HepG2 (cell line): ENCODE measurements at regions not wholly inside any gene's neighbourhood (a gene's known extent, or its start where the extent isn't known, plus 50 kb on each side); places are given as distances from the start of the nearest gene placed in this dataset.

Source experiments
- ATAC-seq: fragments of 200-7000 bp; cut with Tn5 transposase; 3 replicates; pipeline ENCODE4 v1.9.1; 2020; ENCODE audit warnings: mild to moderate bottlenecking, moderate library complexity
- BruUV-seq: library from RNA; stranded (reverse); fragments of 400-500 nt; replicated peaks from 2 replicates; lab custom pipeline; 2021; lab: Mats Ljungman, UMichigan
- CTCF ChIA-PET: fragments of 300-600 bp; formaldehyde crosslinking; extraction: SDS; loops from one replicate; lab custom pipeline; 2021; ENCODE audit warnings: low total read pairs, inconsistent platforms, low intra/inter-chr PET ratio; lab: Yijun Ruan, JAX
- POLR2A ChIA-PET: fragments of 350-600 bp; sonication (Branson Sonifier 250); formaldehyde crosslinking; loops from one replicate; lab custom pipeline; 2020; ENCODE audit warnings: antibody characterized with exemption, inconsistent platforms; lab: Yijun Ruan, JAX
- DNase-seq: peaks from one replicate; pipeline ENCODE4 v3.0.0-alpha.2; 2015; ENCODE audit warnings: low spot score
- FAIRE-seq: peaks from 3 replicates; lab custom pipeline; 2011; peaks lifted over from hg19 to GRCh38; lab: Jason Lieb, UNC
- H2AFZ ChIP-seq: one replicate; pipeline ENCODE4 v1.6.1; 2011; ENCODE audit warnings: low read length, inconsistent platforms
- H3K27ac ChIP-seq: fragments of 300-600 bp; 3 replicates; pipeline ENCODE4 v1.8.0; 2011; ENCODE audit warnings: mixed run types, mild to moderate bottlenecking, mixed read lengths, low read length, inconsistent platforms; ENCODE audit not compliant: insufficient read depth; ENCODE audit errors: extremely low read length
- H3K27me3 ChIP-seq, 2 experiments: fragments of 200-600 bp in 1 of 2; 2 replicates in 1 of 2; 3 replicates in 1 of 2; pipeline versions ENCODE4 v1.6.0 to v1.8.0; 2011; ENCODE audit warnings: low read length in 2 of 2, mild to moderate bottlenecking in 2 of 2, moderate library complexity in 2 of 2, inconsistent platforms in 1 of 2; ENCODE audit not compliant: insufficient read depth in 2 of 2, control insufficient read depth in 1 of 2
- H3K36me3 ChIP-seq, 2 experiments: fragments of 200-600 bp in 1 of 2; replicated peaks in 1 of 2; 2 replicates in 1 of 2; 3 replicates in 1 of 2; pipeline versions ENCODE4 v1.5.1 to v1.8.0; 2011; ENCODE audit warnings: low read length in 2 of 2, inconsistent platforms in 1 of 2; ENCODE audit not compliant: insufficient read depth in 2 of 2, control insufficient read depth in 1 of 2
- H3K4me1 ChIP-seq: 2 replicates; pipeline ENCODE4 v1.5.1; 2012; ENCODE audit warnings: low read length, inconsistent platforms; ENCODE audit not compliant: insufficient read depth
- H3K4me2 ChIP-seq: 2 replicates; pipeline ENCODE4 v1.6.0; 2011; ENCODE audit warnings: low read depth, low read length, inconsistent platforms
- H3K4me3 ChIP-seq, 3 experiments: fragments of 200-600 bp in 1 of 3; sonication (generic), shearing (Covaris generic) in 1 of 3; replicated peaks in 1 of 3; 2 replicates each; pipeline ENCODE4 v1.5.1; 2011 to 2016; ENCODE audit warnings: low read length in 3 of 3, inconsistent platforms in 2 of 3, low read depth in 2 of 3, mild to moderate bottlenecking in 2 of 3, control low read depth in 1 of 3, mixed read lengths in 1 of 3; ENCODE audit not compliant: insufficient read depth in 1 of 3
- H3K79me2 ChIP-seq: one replicate; pipeline ENCODE4 v1.6.1; 2011; ENCODE audit warnings: low read length, inconsistent platforms; ENCODE audit not compliant: insufficient read depth
- H3K9ac ChIP-seq: 2 replicates; pipeline ENCODE4 v1.6.0; 2011; ENCODE audit warnings: mild to moderate bottlenecking, low read depth, low read length, inconsistent platforms; ENCODE audit not compliant: insufficient read depth
- H3K9me3 ChIP-seq: 2 replicates; pipeline ENCODE4 v1.5.1; 2012; ENCODE audit warnings: mild to moderate bottlenecking, low read length
- H4K20me1 ChIP-seq: 2 replicates; pipeline ENCODE4 v1.6.0; 2011; ENCODE audit warnings: inconsistent platforms, mild to moderate bottlenecking, low read length, moderate library complexity; ENCODE audit not compliant: insufficient read depth
- ELK4 ChIP-seq: sonication (generic); formaldehyde crosslinking; IDR thresholded peaks from 2 replicates; pipeline ENCODE4 v1.9.0; 2021; ENCODE audit warnings: missing genetic modification reagents, borderline replicate concordance
- FOSL1 ChIP-seq: sonication (generic); formaldehyde crosslinking; IDR thresholded peaks from 2 replicates; pipeline ENCODE4 v1.9.0; 2021; ENCODE audit warnings: missing genetic modification reagents, borderline replicate concordance
- HIC2 ChIP-seq: sonication (generic); formaldehyde crosslinking; IDR thresholded peaks from 2 replicates; pipeline ENCODE4 v1.9.0; 2022; ENCODE audit warnings: low read depth, missing genetic modification reagents
- HOXA5 ChIP-seq: sonication (generic); formaldehyde crosslinking; IDR thresholded peaks from 2 replicates; pipeline ENCODE4 v1.4.0; 2020; ENCODE audit warnings: missing genetic modification reagents
- NBN ChIP-seq: fragments of 450-650 bp; conservative IDR thresholded peaks from 2 replicates; pipeline ENCODE4 v1.6.1; 2017
- PHB2 ChIP-seq: fragments of 450-650 bp; IDR thresholded peaks from 2 replicates; pipeline ENCODE4 v1.6.1; 2018; ENCODE audit not compliant: partially characterized antibody
- REL ChIP-seq: sonication (generic); formaldehyde crosslinking; conservative IDR thresholded peaks from 2 replicates; pipeline ENCODE4 v1.8.0; 2022; ENCODE audit warnings: mild to moderate bottlenecking, missing genetic modification reagents, moderate library complexity
- SP1 ChIP-seq, 2 experiments: fragments of 450-650 bp in 1 of 2; sonication (generic) in 1 of 2; formaldehyde crosslinking in 1 of 2; IDR thresholded peaks; 2 replicates each; pipeline versions ENCODE4 v1.4.0 to v1.6.1; 2016 to 2020; ENCODE audit warnings: missing genetic modification reagents in 1 of 2
- TFDP1 ChIP-seq: IDR thresholded peaks from 2 replicates; pipeline ENCODE4 v1.6.1; 2016; ENCODE audit warnings: missing compliant biosample characterization, missing genetic modification reagents, borderline replicate concordance
- U2AF2 ChIP-seq: fragments of 200-400 bp; formaldehyde crosslinking; IDR thresholded peaks from 2 replicates; pipeline ENCODE4 v1.6.1; 2017; ENCODE audit warnings: low read depth, mild to moderate bottlenecking, low read length
- ZNF12 ChIP-seq: sonication (generic); formaldehyde crosslinking; IDR thresholded peaks from 2 replicates; pipeline ENCODE4 v1.5.0; 2020; ENCODE audit warnings: missing genetic modification reagents
- ZNF24 ChIP-seq: fragments of 450-650 bp; IDR thresholded peaks from 2 replicates; pipeline ENCODE4 v1.6.1; 2017; ENCODE audit warnings: antibody characterized with exemption, mild to moderate bottlenecking
- ZNF354B ChIP-seq: sonication (generic); formaldehyde crosslinking; IDR thresholded peaks from 2 replicates; pipeline ENCODE4 v1.8.0; 2022; ENCODE audit warnings: mild to moderate bottlenecking, missing genetic modification reagents
- ZNF44 ChIP-seq: sonication (generic); formaldehyde crosslinking; IDR thresholded peaks from 2 replicates; pipeline ENCODE4 v1.5.1; 2020; ENCODE audit warnings: mild to moderate bottlenecking, missing genetic modification reagents
- ZNF530 ChIP-seq: sonication (generic); formaldehyde crosslinking; IDR thresholded peaks from 2 replicates; pipeline ENCODE4 v1.5.0; 2020; ENCODE audit warnings: low read depth, mild to moderate bottlenecking, missing genetic modification reagents
- ZNF562 ChIP-seq: sonication (generic); formaldehyde crosslinking; IDR thresholded peaks from 2 replicates; pipeline ENCODE4 v1.8.0; 2022; ENCODE audit warnings: missing genetic modification reagents, borderline replicate concordance
- ZNF878 ChIP-seq: sonication (generic); formaldehyde crosslinking; IDR thresholded peaks from 2 replicates; pipeline ENCODE4 v1.8.1; 2023; ENCODE audit warnings: mild to moderate bottlenecking, missing genetic modification reagents, moderate library complexity
- WGBS: methylation state at CpG from one replicate; pipeline ENCODE4 v1.1.6; 2017; ENCODE audit warnings: low lambda C conversion rate; 5-methylcytosine and 5-hydroxymethylcytosine counted together
- in situ Hi-C: cut with HindIII; loops from 2 replicates; pipeline ENCODE4 v1.10.0; 2017; ENCODE audit warnings: low pct_unique_long_range_greater_than_20kb; ENCODE audit not compliant: extremely low pct_ligation_motif_present
- intact Hi-C: fragments of 100-400 bp; cut with micrococcal nuclease; formaldehyde crosslinking; loops from one replicate; pipeline ENCODE4 v1.10.0; 2022; ENCODE audit not compliant: unreplicated experiment

- DNase-seq, result no peak
- WGBS, result 28% methylated on average over 6 of the region's 6 CpGs
- CTCF ChIA-PET, result no interaction called here
Observed at GRCh38 chr7:121505540-121506182, 109.6 kb upstream of the FAM3C start.

GRCh38 chr7:121505021-121505420 lies 108.9 kb upstream of the FAM3C start:
- Histone ChIP-seq H3K36me3 (no peaks in the 10 kb centered on the region), H3K9me3 (peaks cover 38% of the 10 kb centered on the region), H3K4me2 (no peak overlapping the region), H4K20me1 (no peaks in the 10 kb centered on the region), H3K4me3 (no peak overlapping the region), H3K27ac (no peak overlapping the region), H3K79me2 (no peaks in the 10 kb centered on the region), H3K4me1 (no peaks in the 10 kb centered on the region), H2AFZ (no peak overlapping the region), H3K9ac (no peak overlapping the region), H3K27me3 (no peaks in the 10 kb centered on the region)
- ChIA-PET CTCF (no interaction called here), POLR2A (no interaction called here)
- in situ Hi-C loops, result no loop called here
- ATAC-seq, result no peak
- TF ChIP-seq NBN (no peak), REL (CRISPR knock-in tag) (no peak), ZNF354B (no peak), ZNF24 (no peak), ZNF878 (CRISPR knock-in tag) (no peak), HOXA5 (CRISPR knock-in tag) (no peak), ZNF530 (no peak), U2AF2 (no peak), ZNF44 (CRISPR knock-in tag) (no peak), FOSL1 (CRISPR knock-in tag) (no peak), TFDP1 (no peak), SP1 (IDR thresholded peaks at IDR 0.05) (no peak), SP1 (CRISPR knock-in tag; IDR thresholded peaks at IDR 0.05) (no peak), ELK4 (CRISPR knock-in tag) (no peak), HIC2 (CRISPR knock-in tag) (no peak), ZNF12 (CRISPR knock-in tag) (no peak)
- WGBS, result 0% methylated on average over 1 of the region's 1 CpG
- BruUV-seq, result no TSS peak
- FAIRE-seq, result no peak
- DNase-seq, result no peak
- intact Hi-C loops, result no loop called here

More at GRCh38 chr7:121505540-121506182, 109.6 kb upstream of the FAM3C start:
- Histone ChIP-seq H3K9me3 (peaks cover 44% of the 10 kb centered on the region), H3K4me3 (no peak overlapping the region), H3K36me3 (no peaks in the 10 kb centered on the region), H3K27me3 (no peaks in the 10 kb centered on the region), H4K20me1 (no peaks in the 10 kb centered on the region), H2AFZ (no peak overlapping the region), H3K27ac (no peak overlapping the region), H3K79me2 (no peaks in the 10 kb centered on the region), H3K4me2 (no peak overlapping the region), H3K4me1 (no peaks in the 10 kb centered on the region), H3K9ac (no peak overlapping the region)
- no peak for TF ChIP-seq PHB2
- peak; percentile 73; the same call in 1 of the 2 replicates for TF ChIP-seq ZNF562 (CRISPR knock-in tag)
- POLR2A ChIA-PET, result no interaction called here
- ATAC-seq (no peak), FAIRE-seq (no peak)
- in situ Hi-C loops (no loop called here), intact Hi-C loops (loop anchor here (1.0 kb wide), 1 partner anchor 34 kb away; no protein-coding TSS in a partner anchor)
- no TSS peak for BruUV-seq
